ENCODE measurements at regions not wholly inside any gene's neighbourhood (a gene's known extent, or its start where the extent isn't known, plus 50 kb on each side); places are given as distances from the start of the nearest gene placed in this dataset.
"Not testable (repeated sequence)": the region's sequence is repeated elsewhere in the genome, so short reads cannot be mapped to it uniquely, and the experiment has no call there.

GRCh38 chr6:119845161-119845560 is 495.6 kb upstream of the MAN1A1 start:
- DNase-seq, result no peak

- no peak for DNase-seq
Observed at GRCh38 chr6:119844387-119844786, 494.8 kb upstream of the MAN1A1 start.

- no peak for DNase-seq
Observed at GRCh38 chr6:119842191-119842590, 492.6 kb upstream of the MAN1A1 start.

GRCh38 chr6:119838043-119838442 is 488.5 kb upstream of the MAN1A1 start:
- DNase-seq, result no peak

- DNase-seq, result no peak
Observed at GRCh38 chr6:119834418-119834817, 484.9 kb upstream of the MAN1A1 start.

GRCh38 chr6:119832411-119832810 is 482.9 kb upstream of the MAN1A1 start:
- DNase-seq, result no peak

GRCh38 chr6:119830494-119831295 is 481.1 kb upstream of the MAN1A1 start:
- DNase-seq, result no peak

GRCh38 chr6:119830069-119830468 is 480.5 kb upstream of the MAN1A1 start:
- no peak for DNase-seq

GRCh38 chr6:119829499-119829898 is 479.9 kb upstream of the MAN1A1 start:
- not testable (repeated sequence) for DNase-seq

- no peak for DNase-seq
Observed at GRCh38 chr6:119829006-119829405, 479.4 kb upstream of the MAN1A1 start.

GRCh38 chr6:119821380-119821779 is 471.8 kb upstream of the MAN1A1 start:
- no peak for DNase-seq

- DNase-seq, result no peak
Observed at GRCh38 chr6:119818876-119819275, 469.3 kb upstream of the MAN1A1 start.

GRCh38 chr6:119814609-119815400 is 465.2 kb upstream of the MAN1A1 start:
- DNase-seq, result no peak

- no peak for DNase-seq
Observed at GRCh38 chr6:119802464-119802863, 452.9 kb upstream of the MAN1A1 start.

GRCh38 chr6:119801056-119801455 is 451.5 kb upstream of the MAN1A1 start:
- DNase-seq, result no peak

GRCh38 chr6:119800526-119800925 is 451.0 kb upstream of the MAN1A1 start:
- no peak for DNase-seq

GRCh38 chr6:119799596-119800509 is 450.3 kb upstream of the MAN1A1 start:
- no peak for DNase-seq

- no peak for DNase-seq
Observed at GRCh38 chr6:119791736-119792135, 442.2 kb upstream of the MAN1A1 start.

GRCh38 chr6:119781365-119781764 is 431.8 kb upstream of the MAN1A1 start:
- DNase-seq, result no peak

GRCh38 chr6:119768201-119768600 is 418.6 kb upstream of the MAN1A1 start:
- DNase-seq, result no peak

GRCh38 chr6:119764927-119765681 is 415.5 kb upstream of the MAN1A1 start:
- no peak for DNase-seq

- no peak for DNase-seq
Observed at GRCh38 chr6:119760046-119760445, 410.5 kb upstream of the MAN1A1 start.

Data from activated CD4-positive, alpha-beta T cell treated with anti-CD3 and anti-CD28 coated beads, Interleukin-2, Interleukin-6, amounts not matched to agents 100 ng/mL and 50 ng/mL, durations not matched to agents 16 hours and 8 hours (primary cell).